PC-3 (cell line): ENCODE measurements at regions not wholly inside any gene's neighbourhood (a gene's known extent, or its start where the extent isn't known, plus 50 kb on each side); places are given as distances from the start of the nearest gene placed in this dataset.

Experiments used
- ATAC-seq: fragments of 200-7000 bp; cut with Tn5 transposase; 2 replicates; pipeline ENCODE4 v1.9.1; 2020; ENCODE audit warnings: mild to moderate bottlenecking, moderate library complexity
- BruUV-seq: library from RNA; stranded (reverse); fragments of 400-500 nt; replicated peaks from 2 replicates; lab custom pipeline; 2021; lab: Mats Ljungman, UMichigan
- CTCF ChIA-PET: fragments of 300-600 bp; sonication (Branson Sonifier 250); formaldehyde crosslinking; loops from one replicate; lab custom pipeline; 2022; ENCODE audit warnings: antibody characterized with exemption; lab: Charles Lee
- POLR2A ChIA-PET: fragments of 300-600 bp; sonication (Branson Sonifier 250); formaldehyde crosslinking; loops from one replicate; lab custom pipeline; 2022; ENCODE audit warnings: antibody characterized with exemption; ENCODE audit not compliant: unreplicated experiment; lab: Charles Lee
- DNase-seq: peaks from one replicate; pipeline ENCODE4 v3.0.0-alpha.2; 2015
- H2AFZ ChIP-seq: fragments of 300-600 bp; sonication (generic); 2 replicates; pipeline ENCODE4 v1.6.0; 2016; ENCODE audit warnings: antibody characterized with exemption, low read length
- H3F3A ChIP-seq: fragments of 300-600 bp; sonication (generic); one replicate; pipeline ENCODE4 v1.6.0; 2017; ENCODE audit warnings: antibody characterized with exemption, low read length, control low read depth, mild to moderate bottlenecking; ENCODE audit not compliant: unreplicated experiment
- H3K27ac ChIP-seq: fragments of 300-600 bp; sonication (generic); 2 replicates; pipeline ENCODE4 v1.5.1; 2016; ENCODE audit warnings: mild to moderate bottlenecking, low read length
- H3K27me3 ChIP-seq: fragments of 300-600 bp; sonication (generic); 2 replicates; pipeline ENCODE4 v1.6.1; 2016; ENCODE audit warnings: low read length, mixed read lengths
- H3K36me3 ChIP-seq: fragments of 300-600 bp; sonication (generic); 2 replicates; pipeline ENCODE4 v1.6.1; 2016; ENCODE audit warnings: low read depth, mixed run types, low read length, mixed read lengths
- H3K4me1 ChIP-seq: fragments of 300-600 bp; sonication (generic); 2 replicates; pipeline ENCODE4 v1.5.1; 2016; ENCODE audit warnings: low read length; ENCODE audit not compliant: insufficient read depth
- H3K4me2 ChIP-seq: fragments of 300-600 bp; sonication (generic); 2 replicates; pipeline ENCODE4 v1.6.0; 2016; ENCODE audit warnings: low read length
- H3K4me3 ChIP-seq: fragments of 300-600 bp; sonication (generic); 2 replicates; pipeline ENCODE4 v1.5.1; 2016; ENCODE audit warnings: mild to moderate bottlenecking, low read length, mixed read lengths
- H3K79me2 ChIP-seq: fragments of 300-600 bp; sonication (generic); 2 replicates; pipeline ENCODE4 v1.6.1; 2017; ENCODE audit warnings: low read length, mixed read lengths
- H3K9ac ChIP-seq: fragments of 300-600 bp; sonication (generic); 2 replicates; pipeline ENCODE4 v1.6.0; 2016; ENCODE audit warnings: mild to moderate bottlenecking, low read length
- H3K9me2 ChIP-seq: fragments of 300-600 bp; sonication (generic); replicated peaks from 2 replicates; pipeline ENCODE4 v1.6.1; 2016; ENCODE audit warnings: mixed run types, low read length, mixed read lengths
- H3K9me3 ChIP-seq: fragments of 300-600 bp; sonication (generic); 2 replicates; pipeline ENCODE4 v1.6.1; 2016; ENCODE audit warnings: low read length, mixed read lengths
- H4K20me1 ChIP-seq: fragments of 300-600 bp; sonication (generic); 2 replicates; pipeline ENCODE4 v1.6.1; 2016; ENCODE audit warnings: low read length, mixed read lengths
- CTCF ChIP-seq: fragments of 300-600 bp; sonication (generic); conservative IDR thresholded peaks from 2 replicates; pipeline ENCODE4 v1.5.1; 2017; ENCODE audit warnings: antibody characterized with exemption, low read depth, mild to moderate bottlenecking, low read length
- EZH2 ChIP-seq: fragments of 300-600 bp; sonication (generic); IDR thresholded peaks from one replicate; pipeline ENCODE4 v1.6.1; 2017; ENCODE audit warnings: antibody characterized with exemption, mild to moderate bottlenecking, low read length; ENCODE audit not compliant: unreplicated experiment
- EZH2phosphoT487 ChIP-seq: fragments of 300-600 bp; sonication (generic); IDR thresholded peaks from 2 replicates; pipeline ENCODE4 v1.6.1; 2018; ENCODE audit warnings: mild to moderate bottlenecking, antibody characterized with exemption, low read length, borderline replicate concordance
- intact Hi-C: fragments of 100-400 bp; cut with micrococcal nuclease; formaldehyde crosslinking; loops from 2 replicates; pipeline ENCODE4 v1.9.0; 2023

- Histone ChIP-seq H3K9me3 (0 out of 2 replicates have a peak, but pooled peaks cover 6% of the 10 kb centered on the region), H3K9ac (no peak overlapping the region), H3F3A (no peaks in the 10 kb centered on the region), H3K79me2 (no peaks in the 10 kb centered on the region), H4K20me1 (no peaks in the 10 kb centered on the region), H3K4me2 (no peak overlapping the region), H2AFZ (no peak overlapping the region), H3K9me2 (no peaks in the 10 kb centered on the region), H3K27ac (no peak overlapping the region), H3K27me3 (peaks cover 54% of the 10 kb centered on the region), H3K4me3 (no peak overlapping the region), H3K4me1 (no peaks in the 10 kb centered on the region), H3K36me3 (no peaks in the 10 kb centered on the region)
- ChIA-PET POLR2A (no interaction called here), CTCF (no interaction called here)
- ATAC-seq: no peak
- BruUV-seq: no TSS peak
- no peak for DNase-seq
- no peak for TF ChIP-seq EZH2
- TF ChIP-seq CTCF: no peak
- no peak for TF ChIP-seq EZH2phosphoT487
- intact Hi-C loops: no loop called here
Measured at GRCh38 chr1:38370716-38371504, 324.3 kb upstream of the POU3F1 start.

- Histone ChIP-seq H4K20me1 (no peaks in the 10 kb centered on the region), H3K79me2 (no peaks in the 10 kb centered on the region), H3K27ac (no peak overlapping the region), H3K27me3 (peaks cover 52% of the 10 kb centered on the region), H3K9me2 (no peaks in the 10 kb centered on the region), H3K9ac (no peak overlapping the region), H3K4me2 (no peak overlapping the region), H3K4me1 (no peaks in the 10 kb centered on the region), H3K9me3 (no peaks in the 10 kb centered on the region), H2AFZ (no peak overlapping the region), H3F3A (no peaks in the 10 kb centered on the region), H3K36me3 (no peaks in the 10 kb centered on the region), H3K4me3 (no peak overlapping the region)
- intact Hi-C loops: no loop called here
- BruUV-seq: no TSS peak
- POLR2A ChIA-PET: no interaction called here
- DNase-seq (no peak), ATAC-seq (no peak)
- no peak for TF ChIP-seq EZH2phosphoT487
- TF ChIP-seq EZH2: no peak
- TF ChIP-seq CTCF: no peak
- CTCF ChIA-PET: no interaction called here
Measured at GRCh38 chr1:38365242-38365641, 318.6 kb upstream of the POU3F1 start.

- no peak overlapping the region for H3K9ac ChIP-seq
- H3K9me2 ChIP-seq: no peaks in the 10 kb centered on the region
- ATAC-seq (no peak), DNase-seq (no peak)
- H3K9me3 ChIP-seq: no peaks in the 10 kb centered on the region
- no peak overlapping the region for H3K27ac ChIP-seq
- TF ChIP-seq EZH2phosphoT487: no peak
- TF ChIP-seq CTCF: no peak
- ChIA-PET POLR2A (no interaction called here), CTCF (no interaction called here)
- no peaks in the 10 kb centered on the region for H3F3A ChIP-seq
- no peak overlapping the region for H3K4me2 ChIP-seq
- intact Hi-C loops: no loop called here
- no peaks in the 10 kb centered on the region for H3K36me3 ChIP-seq
- H3K4me1 ChIP-seq: no peaks in the 10 kb centered on the region
- no peak overlapping the region for H3K4me3 ChIP-seq
- BruUV-seq: no TSS peak
- H2AFZ ChIP-seq: no peak overlapping the region
- H3K79me2 ChIP-seq: no peaks in the 10 kb centered on the region
- H4K20me1 ChIP-seq: no peaks in the 10 kb centered on the region
- peaks cover 41% of the 10 kb centered on the region for H3K27me3 ChIP-seq
Measured at GRCh38 chr1:38361566-38361965, 315.0 kb upstream of the POU3F1 start.
